Cardiac muscle cell (in vitro differentiated cells and primary cell): ENCODE measurements at regions not wholly inside any gene's neighbourhood (a gene's known extent, or its start where the extent isn't known, plus 50 kb on each side); places are given as distances from the start of the nearest gene placed in this dataset.
A peak's percentile ranks its signal among the peaks of the same experiment; 100 is the strongest.

ENCODE experiments used
- DNase-seq, 2 donors: peaks; one replicate each; pipeline versions ENCODE4 v3.0.0 to v3.0.0-alpha.2; 2010 to 2017; ENCODE audit warnings: low read depth in 1 of 2, low spot score in 1 of 2
- H3K27ac ChIP-seq: fragments of 200-600 bp; sonication (generic); 2 replicates; pipeline ENCODE4 v1.5.1; 2016
- H3K27me3 ChIP-seq: fragments of 200-600 bp; sonication (generic); 2 replicates; pipeline ENCODE4 v1.6.0; 2016; ENCODE audit warnings: control low read depth
- H3K36me3 ChIP-seq: fragments of 200-600 bp; sonication (generic); 2 replicates; pipeline ENCODE4 v1.5.1; 2016; ENCODE audit warnings: control low read depth
- H3K4me1 ChIP-seq: fragments of 200-600 bp; sonication (generic); 2 replicates; pipeline ENCODE4 v1.8.1; 2017; ENCODE audit warnings: low read depth, mild to moderate bottlenecking, mixed run types
- H3K4me3 ChIP-seq: fragments of 200-600 bp; sonication (generic); 2 replicates; pipeline ENCODE4 v1.5.1; 2016; ENCODE audit warnings: mild to moderate bottlenecking
- H3K9me3 ChIP-seq: fragments of 200-600 bp; sonication (generic); 2 replicates; pipeline ENCODE4 v1.5.1; 2017; ENCODE audit warnings: low read depth, mild to moderate bottlenecking, control low read depth
- TF ChIP-seq, protein P1 (sequence below): IDR thresholded peaks from 2 replicates; pipeline ENCODE4 v1.5.1; 2012; ENCODE audit warnings: low read depth, mild to moderate bottlenecking, low read length

DNA sequence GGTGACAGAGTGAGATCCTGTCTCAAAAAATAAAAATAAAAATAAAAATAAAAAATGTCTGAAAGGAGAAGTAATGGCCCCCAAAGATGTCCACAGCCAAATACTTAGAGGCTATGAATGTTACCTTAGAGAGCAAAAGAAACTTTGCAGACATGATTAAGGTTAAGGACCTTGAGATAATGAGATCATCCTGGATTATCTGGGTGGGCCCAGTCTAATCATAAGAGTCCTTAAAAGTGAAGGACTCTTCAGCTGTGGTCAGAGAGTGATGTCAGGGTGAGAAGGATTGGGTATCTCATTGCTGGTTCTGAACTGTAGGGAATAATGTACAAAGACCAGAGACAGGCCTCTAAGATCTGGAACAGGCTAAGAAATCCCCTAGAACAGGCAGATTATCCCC lies 84.9 kb upstream of the POU1F1 start:
- H3K9me3 ChIP-seq: no peaks in the 10 kb centered on the region
- TF ChIP-seq, protein P1, sequence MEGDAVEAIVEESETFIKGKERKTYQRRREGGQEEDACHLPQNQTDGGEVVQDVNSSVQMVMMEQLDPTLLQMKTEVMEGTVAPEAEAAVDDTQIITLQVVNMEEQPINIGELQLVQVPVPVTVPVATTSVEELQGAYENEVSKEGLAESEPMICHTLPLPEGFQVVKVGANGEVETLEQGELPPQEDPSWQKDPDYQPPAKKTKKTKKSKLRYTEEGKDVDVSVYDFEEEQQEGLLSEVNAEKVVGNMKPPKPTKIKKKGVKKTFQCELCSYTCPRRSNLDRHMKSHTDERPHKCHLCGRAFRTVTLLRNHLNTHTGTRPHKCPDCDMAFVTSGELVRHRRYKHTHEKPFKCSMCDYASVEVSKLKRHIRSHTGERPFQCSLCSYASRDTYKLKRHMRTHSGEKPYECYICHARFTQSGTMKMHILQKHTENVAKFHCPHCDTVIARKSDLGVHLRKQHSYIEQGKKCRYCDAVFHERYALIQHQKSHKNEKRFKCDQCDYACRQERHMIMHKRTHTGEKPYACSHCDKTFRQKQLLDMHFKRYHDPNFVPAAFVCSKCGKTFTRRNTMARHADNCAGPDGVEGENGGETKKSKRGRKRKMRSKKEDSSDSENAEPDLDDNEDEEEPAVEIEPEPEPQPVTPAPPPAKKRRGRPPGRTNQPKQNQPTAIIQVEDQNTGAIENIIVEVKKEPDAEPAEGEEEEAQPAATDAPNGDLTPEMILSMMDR: no peak
- no peaks in the 10 kb centered on the region for H3K27me3 ChIP-seq
- H3K4me3 ChIP-seq: no peak overlapping the region
- no peak overlapping the region for H3K27ac ChIP-seq
- DNase-seq: no peak
- no peaks in the 10 kb centered on the region for H3K36me3 ChIP-seq
- no peaks in the 10 kb centered on the region for H3K4me1 ChIP-seq

DNA sequence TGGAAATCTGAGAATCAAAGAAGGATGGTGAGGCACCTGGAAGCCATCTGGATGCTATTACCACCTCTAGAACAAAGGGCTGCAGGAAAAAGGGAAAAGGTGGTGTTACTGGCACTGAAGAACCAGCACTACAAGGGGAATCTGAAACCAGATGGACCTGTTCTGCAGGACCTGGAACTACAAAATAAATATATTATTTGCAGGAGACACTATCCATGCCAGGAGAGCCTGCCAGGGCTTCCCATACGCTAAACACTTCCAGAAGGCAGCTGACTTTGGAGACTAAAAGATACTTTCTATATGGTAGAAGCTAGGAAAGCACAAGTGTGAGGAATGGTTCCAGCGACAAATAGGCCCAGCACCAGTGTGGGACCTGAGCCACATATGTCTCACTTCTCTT lies 83.4 kb upstream of the POU1F1 start:
- DNase-seq: no peak
- Histone ChIP-seq H3K4me3 (no peak overlapping the region), H3K36me3 (no peaks in the 10 kb centered on the region), H3K27ac (no peak overlapping the region), H3K9me3 (no peaks in the 10 kb centered on the region), H3K4me1 (no peaks in the 10 kb centered on the region), H3K27me3 (no peaks in the 10 kb centered on the region)
- TF ChIP-seq, protein P1: no peak

DNA sequence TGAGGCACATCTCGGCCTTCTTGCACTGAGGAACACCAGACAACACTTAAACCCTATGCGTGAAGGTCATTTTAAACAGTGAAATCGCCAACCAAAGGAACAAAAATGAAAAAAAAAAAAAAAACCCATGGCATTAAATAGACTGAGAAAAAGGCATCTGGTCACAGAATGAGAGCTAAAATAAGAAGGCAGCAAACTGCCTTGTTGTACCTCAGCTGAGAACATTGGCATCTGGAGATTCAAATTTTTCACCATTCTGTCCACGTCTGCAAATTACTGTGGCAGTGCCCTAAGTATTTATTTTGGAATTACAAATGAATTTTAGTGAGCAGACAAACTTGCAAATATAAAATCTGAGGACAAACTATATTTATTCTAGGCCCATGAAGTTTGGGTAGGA lies 82.6 kb upstream of the POU1F1 start:
- Histone ChIP-seq H3K4me1 (no peaks in the 10 kb centered on the region), H3K27ac (no peak overlapping the region), H3K27me3 (no peaks in the 10 kb centered on the region), H3K4me3 (no peak overlapping the region), H3K36me3 (no peaks in the 10 kb centered on the region), H3K9me3 (no peaks in the 10 kb centered on the region)
- no peak for DNase-seq
- TF ChIP-seq, protein P1: no peak

DNA sequence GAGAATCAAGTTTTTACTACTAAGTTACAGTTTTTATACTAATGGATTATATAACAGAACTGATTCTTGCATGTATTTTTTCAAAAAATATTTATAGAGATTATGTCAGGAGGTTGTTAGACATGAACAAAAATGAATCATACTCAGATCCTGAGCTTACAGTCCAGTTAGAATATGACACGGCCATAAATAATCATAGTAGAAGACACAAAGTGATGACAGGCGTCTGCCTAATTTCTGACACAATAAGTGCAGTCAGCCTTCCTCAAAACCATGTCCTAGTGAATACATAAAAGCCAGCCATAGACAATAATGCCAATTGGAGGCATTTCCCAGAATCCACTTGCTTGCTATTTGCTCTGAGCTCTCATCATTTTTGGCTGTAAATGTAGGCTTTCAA lies 81.7 kb upstream of the POU1F1 start:
- Histone ChIP-seq H3K4me1 (no peaks in the 10 kb centered on the region), H3K9me3 (no peaks in the 10 kb centered on the region), H3K4me3 (no peak overlapping the region), H3K36me3 (no peaks in the 10 kb centered on the region), H3K27me3 (no peaks in the 10 kb centered on the region), H3K27ac (no peak overlapping the region)
- DNase-seq: no peak
- TF ChIP-seq, protein P1: no peak

DNA sequence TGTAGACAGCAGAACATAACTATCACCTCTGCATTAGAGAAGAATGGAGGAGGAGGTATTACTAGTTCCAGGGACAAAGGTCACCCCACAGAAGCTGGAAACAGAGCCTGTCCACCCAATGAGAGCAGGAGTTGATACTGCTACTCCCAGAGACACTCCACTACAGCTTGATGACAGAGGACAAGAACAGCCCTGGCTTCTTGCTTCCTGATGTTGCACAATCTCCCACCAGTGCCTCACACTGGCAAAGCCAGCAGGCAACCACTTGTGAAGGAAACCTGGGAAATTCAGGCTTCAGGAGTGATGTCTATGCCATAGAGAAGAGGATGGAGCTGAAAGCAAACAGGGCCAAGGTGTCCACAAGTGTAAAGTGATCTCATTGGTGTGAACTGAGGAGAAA lies 78.0 kb upstream of the POU1F1 start:
- Histone ChIP-seq H3K4me1 (no peaks in the 10 kb centered on the region), H3K27me3 (no peaks in the 10 kb centered on the region), H3K4me3 (no peak overlapping the region), H3K9me3 (no peaks in the 10 kb centered on the region), H3K36me3 (no peaks in the 10 kb centered on the region), H3K27ac (no peak overlapping the region)
- DNase-seq: peak in 1 of 2 donors; percentile 20
- TF ChIP-seq, protein P1: no peak

DNA sequence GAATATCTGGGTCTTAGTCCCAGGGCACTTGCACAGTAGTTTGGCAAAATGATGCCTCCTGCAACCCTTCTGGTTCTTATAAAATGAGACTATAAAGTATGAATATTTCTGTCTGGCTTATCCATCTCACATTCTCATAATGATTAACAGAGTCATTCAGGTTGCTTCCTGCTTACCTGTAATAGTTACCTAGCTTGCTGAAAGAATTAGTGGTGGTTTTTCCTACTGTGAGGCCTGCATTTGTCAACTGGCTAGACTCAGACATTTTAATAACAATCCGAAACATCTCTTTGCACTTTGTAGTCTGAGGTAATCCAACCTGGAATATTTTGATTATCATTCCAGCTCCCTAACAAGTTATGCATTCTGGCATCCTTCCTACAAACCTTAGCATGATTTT lies 75.6 kb upstream of the POU1F1 start:
- no peak for DNase-seq
- Histone ChIP-seq H3K4me1 (no peaks in the 10 kb centered on the region), H3K36me3 (no peaks in the 10 kb centered on the region), H3K27me3 (no peaks in the 10 kb centered on the region), H3K4me3 (no peak overlapping the region), H3K27ac (no peak overlapping the region), H3K9me3 (no peaks in the 10 kb centered on the region)
- TF ChIP-seq, protein P1: no peak
